GM19035 (cell line): ENCODE measurements at regions not wholly inside any gene's neighbourhood (a gene's known extent, or its start where the extent isn't known, plus 50 kb on each side); places are given as distances from the start of the nearest gene placed in this dataset.

ENCODE experiments used
- ATAC-seq: cut with Tn5 transposase; IDR thresholded peaks from one replicate; pipeline ENCODE4 v1.9.1; 2021; ENCODE audit not compliant: unreplicated experiment

GRCh38 chr2:14221466-14221865 is 411.1 kb upstream of the LRATD1 start:
- no peak for ATAC-seq

- ATAC-seq, result no peak
Observed at GRCh38 chr2:14223576-14223975, 408.9 kb upstream of the LRATD1 start.

- no peak for ATAC-seq
Observed at GRCh38 chr2:14231391-14231898, 401.1 kb upstream of the LRATD1 start.

GRCh38 chr2:14232217-14232616 is 400.3 kb upstream of the LRATD1 start:
- no peak for ATAC-seq

- ATAC-seq, result no peak
Observed at GRCh38 chr2:14234911-14235310, 397.6 kb upstream of the LRATD1 start.

- no peak for ATAC-seq
Observed at GRCh38 chr2:14235667-14236066, 396.9 kb upstream of the LRATD1 start.

GRCh38 chr2:14237902-14238301 is 394.6 kb upstream of the LRATD1 start:
- ATAC-seq, result no peak

GRCh38 chr2:14239605-14240004 is 392.9 kb upstream of the LRATD1 start:
- ATAC-seq, result no peak

- no peak for ATAC-seq
Observed at GRCh38 chr2:14240868-14241267, 391.6 kb upstream of the LRATD1 start.

GRCh38 chr2:14245901-14246300 is 386.6 kb upstream of the LRATD1 start:
- no peak for ATAC-seq

GRCh38 chr2:14255135-14255820 is 377.2 kb upstream of the LRATD1 start:
- no peak for ATAC-seq

GRCh38 chr2:14256890-14257289 is 375.6 kb upstream of the LRATD1 start:
- no peak for ATAC-seq

GRCh38 chr2:14257801-14258507 is 374.6 kb upstream of the LRATD1 start:
- no peak for ATAC-seq

GRCh38 chr2:14261771-14262170 is 370.7 kb upstream of the LRATD1 start:
- no peak for ATAC-seq

- ATAC-seq, result no peak
Observed at GRCh38 chr2:14263053-14263452, 369.5 kb upstream of the LRATD1 start.

GRCh38 chr2:14270036-14270582 is 362.4 kb upstream of the LRATD1 start:
- ATAC-seq, result no peak

GRCh38 chr2:14272396-14273075 is 360.0 kb upstream of the LRATD1 start:
- no peak for ATAC-seq

- ATAC-seq, result no peak
Observed at GRCh38 chr2:14273650-14274049, 358.9 kb upstream of the LRATD1 start.

- no peak for ATAC-seq
Observed at GRCh38 chr2:14284244-14284643, 348.3 kb upstream of the LRATD1 start.

GRCh38 chr2:14285812-14286211 is 346.7 kb upstream of the LRATD1 start:
- no peak for ATAC-seq

GRCh38 chr2:14288016-14288415 is 344.5 kb upstream of the LRATD1 start:
- ATAC-seq, result no peak

- ATAC-seq, result no peak
Observed at GRCh38 chr2:14292964-14293363, 339.6 kb upstream of the LRATD1 start.
